GM18517 (cell line): ENCODE measurements at regions not wholly inside any gene's neighbourhood (a gene's known extent, or its start where the extent isn't known, plus 50 kb on each side); places are given as distances from the start of the nearest gene placed in this dataset.
"Not testable (repeated sequence)": the region's sequence is repeated elsewhere in the genome, so short reads cannot be mapped to it uniquely, and the experiment has no call there.

Source experiments
- ATAC-seq: cut with Tn5 transposase; IDR thresholded peaks from one replicate; pipeline ENCODE4 v1.9.1; 2021; ENCODE audit warnings: mild to moderate bottlenecking, moderate library complexity; ENCODE audit not compliant: unreplicated experiment

GRCh38 chr14:53619691-53620231 is 336.9 kb downstream of the BMP4 start:
- no peak for ATAC-seq

- ATAC-seq, result not testable (repeated sequence)
Measured at GRCh38 chr14:53616536-53616935, 340.1 kb downstream of the BMP4 start.

GRCh38 chr14:53615252-53615651 is 341.4 kb downstream of the BMP4 start:
- no peak for ATAC-seq

GRCh38 chr14:53613404-53614253 is 343.0 kb downstream of the BMP4 start:
- peak; percentile 98 for ATAC-seq

GRCh38 chr14:53610947-53611346 is 345.7 kb downstream of the BMP4 start:
- ATAC-seq, result no peak

- ATAC-seq, result no peak
Measured at GRCh38 chr14:53609009-53609408, 347.6 kb downstream of the BMP4 start.

- ATAC-seq, result peak; percentile 53
Measured at GRCh38 chr14:53608369-53608768, 348.3 kb downstream of the BMP4 start.

- ATAC-seq, result no peak
Measured at GRCh38 chr14:53606203-53606602, 350.4 kb downstream of the BMP4 start.

GRCh38 chr14:53605562-53605961 is 351.1 kb downstream of the BMP4 start:
- no peak for ATAC-seq

- no peak for ATAC-seq
Measured at GRCh38 chr14:53603994-53604393, 352.6 kb downstream of the BMP4 start.

GRCh38 chr14:53601409-53601808 is 355.2 kb downstream of the BMP4 start:
- no peak for ATAC-seq

GRCh38 chr14:53599221-53599945 is 357.2 kb downstream of the BMP4 start:
- ATAC-seq, result no peak

GRCh38 chr14:53596853-53597525 is 359.6 kb downstream of the BMP4 start:
- ATAC-seq, result no peak

GRCh38 chr14:53591816-53592215 is 364.8 kb downstream of the BMP4 start:
- ATAC-seq, result no peak

GRCh38 chr14:53581504-53581903 is 375.1 kb downstream of the BMP4 start:
- no peak for ATAC-seq

- no peak for ATAC-seq
Measured at GRCh38 chr14:53571641-53572328, 384.8 kb downstream of the BMP4 start.

GRCh38 chr14:53570411-53571387 is 385.9 kb downstream of the BMP4 start:
- peak; percentile 93 for ATAC-seq

- ATAC-seq, result no peak
Measured at GRCh38 chr14:53569446-53569845, 387.2 kb downstream of the BMP4 start.

GRCh38 chr14:53567236-53567780 is 389.3 kb downstream of the BMP4 start:
- no peak for ATAC-seq
